ENCODE measurements at regions not wholly inside any gene's neighbourhood (a gene's known extent, or its start where the extent isn't known, plus 50 kb on each side); places are given as distances from the start of the nearest gene placed in this dataset.

DNA sequence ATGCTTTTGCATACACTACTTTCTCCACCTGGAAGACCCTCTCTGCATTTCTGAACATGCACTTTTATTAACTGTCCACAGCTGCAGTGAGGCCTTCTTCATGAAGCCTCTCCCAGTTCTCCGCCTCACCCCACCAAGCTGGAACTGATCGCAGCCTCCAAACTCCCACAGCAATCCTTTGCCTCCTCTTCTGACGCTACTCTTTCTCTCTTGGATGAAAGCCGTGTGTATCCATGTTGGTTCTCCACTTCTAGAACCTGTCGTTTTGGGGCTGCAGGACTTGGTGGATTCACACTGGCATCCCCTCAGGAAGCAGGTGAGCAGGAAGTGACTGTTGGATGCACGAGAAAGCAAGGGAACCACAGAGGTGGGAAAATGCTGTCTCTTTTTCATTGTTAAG is 288.6 kb downstream of the MYCN start:
- ATAC-seq (ENCODE audit: insufficient read depth, low FRiP score): no peak
- H3K27ac ChIP-seq (ENCODE audit: low read depth in 1 of 2, low read length in 1 of 2): no peak overlapping the region
- no peak overlapping the region for H3K4me3 ChIP-seq
- H3K36me3 ChIP-seq (ENCODE audit: control insufficient read depth in 4 of 4, insufficient read depth in 4 of 4, low read length in 4 of 4): no peaks in the 10 kb centered on the region
- TF ChIP-seq, protein P1, sequence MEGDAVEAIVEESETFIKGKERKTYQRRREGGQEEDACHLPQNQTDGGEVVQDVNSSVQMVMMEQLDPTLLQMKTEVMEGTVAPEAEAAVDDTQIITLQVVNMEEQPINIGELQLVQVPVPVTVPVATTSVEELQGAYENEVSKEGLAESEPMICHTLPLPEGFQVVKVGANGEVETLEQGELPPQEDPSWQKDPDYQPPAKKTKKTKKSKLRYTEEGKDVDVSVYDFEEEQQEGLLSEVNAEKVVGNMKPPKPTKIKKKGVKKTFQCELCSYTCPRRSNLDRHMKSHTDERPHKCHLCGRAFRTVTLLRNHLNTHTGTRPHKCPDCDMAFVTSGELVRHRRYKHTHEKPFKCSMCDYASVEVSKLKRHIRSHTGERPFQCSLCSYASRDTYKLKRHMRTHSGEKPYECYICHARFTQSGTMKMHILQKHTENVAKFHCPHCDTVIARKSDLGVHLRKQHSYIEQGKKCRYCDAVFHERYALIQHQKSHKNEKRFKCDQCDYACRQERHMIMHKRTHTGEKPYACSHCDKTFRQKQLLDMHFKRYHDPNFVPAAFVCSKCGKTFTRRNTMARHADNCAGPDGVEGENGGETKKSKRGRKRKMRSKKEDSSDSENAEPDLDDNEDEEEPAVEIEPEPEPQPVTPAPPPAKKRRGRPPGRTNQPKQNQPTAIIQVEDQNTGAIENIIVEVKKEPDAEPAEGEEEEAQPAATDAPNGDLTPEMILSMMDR (IDR thresholded peaks at IDR 0.05; ENCODE audit: control extremely low read depth, extremely low read depth): no peak
- H3K9ac ChIP-seq (ENCODE audit: insufficient read depth in 1 of 2, low read length in 2 of 2): no peak overlapping the region
- no peaks in the 10 kb centered on the region for H3K4me1 ChIP-seq (ENCODE audit: control insufficient read depth in 5 of 5, insufficient read depth in 5 of 5, low read length in 5 of 5)
- 64 to 71% methylated on average over 6 of the region's 6 CpGs for WGBS, 2 donors
- peaks cover 0 to 2% (median 0%) of the 10 kb centered on the region in 3 donors for H3K27me3 ChIP-seq (ENCODE audit: control insufficient read depth in 3 of 3, insufficient read depth in 3 of 3, low read length in 2 of 3)
- H3K9me3 ChIP-seq (ENCODE audit: control insufficient read depth in 4 of 4, insufficient read depth in 3 of 4, low read length in 3 of 4): peaks cover 0 to 2% (median 0%) of the 10 kb centered on the region in 4 donors
- DNase-seq: no peak

GRCh38 chr2:16228471-16228870 is 288.1 kb downstream of the MYCN start:
- no peaks in the 10 kb centered on the region for H3K36me3 ChIP-seq (ENCODE audit: control insufficient read depth in 4 of 4, insufficient read depth in 4 of 4, low read length in 4 of 4)
- TF ChIP-seq, protein P1 (IDR thresholded peaks at IDR 0.05; ENCODE audit: control extremely low read depth, extremely low read depth): no peak
- DNase-seq (no peak), ATAC-seq (ENCODE audit: insufficient read depth, low FRiP score) (no peak)
- no peak overlapping the region for H3K9ac ChIP-seq (ENCODE audit: insufficient read depth in 1 of 2, low read length in 2 of 2)
- WGBS, 2 donors: 85 to 92% methylated on average over 7 of the region's 7 CpGs
- H3K4me3 ChIP-seq: no peak overlapping the region
- no peaks in the 10 kb centered on the region for H3K4me1 ChIP-seq (ENCODE audit: control insufficient read depth in 5 of 5, insufficient read depth in 5 of 5, low read length in 5 of 5)
- H3K9me3 ChIP-seq (ENCODE audit: control insufficient read depth in 4 of 4, insufficient read depth in 3 of 4, low read length in 3 of 4): peaks cover 0 to 2% (median 0%) of the 10 kb centered on the region in 4 donors
- H3K27ac ChIP-seq (ENCODE audit: low read depth in 1 of 2, low read length in 1 of 2): no peak overlapping the region
- H3K27me3 ChIP-seq (ENCODE audit: control insufficient read depth in 3 of 3, insufficient read depth in 3 of 3, low read length in 2 of 3): peaks cover 0 to 2% (median 0%) of the 10 kb centered on the region in 3 donors

GRCh38 chr2:16227811-16228462 is 287.6 kb downstream of the MYCN start:
- Histone ChIP-seq H3K4me3 (no peak overlapping the region), H3K9ac (ENCODE audit: insufficient read depth in 1 of 2, low read length in 2 of 2) (no peak overlapping the region), H3K9me3 (ENCODE audit: control insufficient read depth in 4 of 4, insufficient read depth in 3 of 4, low read length in 3 of 4) (peaks cover 0 to 2% (median 0%) of the 10 kb centered on the region in 4 donors), H3K27ac (ENCODE audit: low read depth in 1 of 2, low read length in 1 of 2) (no peak overlapping the region), H3K36me3 (ENCODE audit: control insufficient read depth in 4 of 4, insufficient read depth in 4 of 4, low read length in 4 of 4) (no peaks in the 10 kb centered on the region), H3K4me1 (ENCODE audit: control insufficient read depth in 5 of 5, insufficient read depth in 5 of 5, low read length in 5 of 5) (no peaks in the 10 kb centered on the region), H3K27me3 (ENCODE audit: control insufficient read depth in 3 of 3, insufficient read depth in 3 of 3, low read length in 2 of 3) (peaks cover 0 to 2% (median 0%) of the 10 kb centered on the region in 3 donors)
- no peak for ATAC-seq (ENCODE audit: insufficient read depth, low FRiP score)
- TF ChIP-seq, protein P1 (IDR thresholded peaks at IDR 0.05; ENCODE audit: control extremely low read depth, extremely low read depth): no peak
- WGBS, 2 donors: 69 to 83% methylated on average over 17 of the region's 17 CpGs
- DNase-seq: no peak
